ENCODE measurements at regions not wholly inside any gene's neighbourhood (a gene's known extent, or its start where the extent isn't known, plus 50 kb on each side); places are given as distances from the start of the nearest gene placed in this dataset.

DNA sequence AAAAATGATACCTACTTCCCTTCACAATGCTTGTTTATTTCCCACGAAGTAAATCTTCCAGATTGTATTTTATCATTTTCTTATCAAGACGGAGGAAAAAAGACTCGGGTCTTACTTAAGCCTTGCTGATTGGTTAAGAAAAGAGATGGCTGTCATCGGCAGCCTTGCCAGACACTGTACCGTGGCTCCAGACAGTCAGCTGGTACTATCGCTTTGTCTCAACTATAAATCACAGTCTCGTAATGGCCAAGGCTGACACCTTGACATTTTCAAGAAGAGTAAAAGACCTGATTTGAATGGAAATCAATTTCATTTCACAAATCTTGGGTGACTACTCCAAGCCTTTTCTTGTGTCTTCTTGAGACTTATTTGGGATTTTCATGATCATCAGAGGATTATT lies 868.0 kb downstream of the USP25 start:
- DNase-seq = no peak

DNA sequence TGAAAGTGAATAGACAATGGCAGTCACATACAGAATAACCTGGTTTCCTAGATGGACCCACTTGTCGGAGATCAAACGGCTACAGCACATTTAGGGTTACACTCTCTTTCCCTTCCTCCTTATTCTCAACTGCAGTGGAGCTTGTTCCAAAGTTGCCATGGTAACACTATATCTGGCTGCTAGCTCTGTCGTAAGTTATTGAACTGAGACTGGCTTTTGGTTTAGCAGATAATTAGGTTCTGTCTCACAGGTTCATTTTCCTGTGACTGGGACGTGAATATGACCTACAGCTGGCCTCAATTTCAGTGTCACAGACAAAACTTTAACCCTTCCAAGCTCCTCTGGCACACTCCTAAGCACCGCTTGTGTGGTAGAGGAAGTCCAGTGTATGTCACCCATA lies 875.8 kb downstream of the USP25 start:
- DNase-seq = no peak

DNA sequence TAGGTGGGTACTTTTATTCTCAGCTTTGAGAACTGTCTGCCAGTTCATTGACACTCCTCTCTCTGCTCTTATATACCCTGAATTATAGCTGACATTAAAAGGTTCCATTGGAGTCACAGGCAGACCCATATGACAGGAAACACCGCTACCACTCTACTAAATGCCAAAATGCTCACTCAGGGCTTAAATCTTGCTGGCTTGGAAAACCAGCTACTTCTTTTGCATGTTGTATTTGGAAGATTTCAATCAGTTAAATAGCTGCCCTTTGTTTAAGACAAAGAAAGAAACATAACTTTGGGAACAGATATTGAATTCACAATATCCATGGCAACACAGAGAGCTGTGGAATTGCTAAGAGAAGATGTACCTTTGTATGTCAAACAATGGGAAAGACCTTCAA lies 876.5 kb downstream of the USP25 start:
- DNase-seq = no peak

DNA sequence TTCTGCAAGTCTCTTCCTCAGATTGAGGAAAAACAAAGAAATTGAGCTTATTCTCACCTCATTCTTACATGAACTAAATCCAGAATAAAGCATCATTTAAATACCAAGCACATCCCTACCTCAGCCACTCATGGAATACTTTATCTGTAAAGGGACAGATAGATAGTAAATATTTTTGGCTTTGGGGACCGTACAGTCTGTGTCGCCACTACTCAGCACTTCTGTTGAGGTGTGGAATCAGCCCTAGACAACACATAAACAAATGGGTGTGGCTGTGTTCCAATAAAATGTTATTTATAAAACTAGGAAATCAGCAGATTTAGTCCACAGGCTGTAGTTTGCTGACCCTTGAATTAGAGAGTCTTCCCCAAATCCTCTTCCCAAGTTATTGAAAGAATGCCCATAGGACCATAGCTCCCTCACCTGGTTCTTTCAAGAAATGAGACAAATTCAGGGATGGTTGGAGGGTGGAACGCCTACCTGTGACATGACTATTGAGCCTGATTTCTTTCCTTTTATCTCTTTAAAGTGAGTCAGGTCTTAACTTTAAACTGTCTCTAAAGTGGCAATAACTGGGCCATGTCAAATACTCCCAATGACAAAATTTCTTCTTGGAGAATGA lies 878.5 kb downstream of the USP25 start:
- DNase-seq = no peak

DNA sequence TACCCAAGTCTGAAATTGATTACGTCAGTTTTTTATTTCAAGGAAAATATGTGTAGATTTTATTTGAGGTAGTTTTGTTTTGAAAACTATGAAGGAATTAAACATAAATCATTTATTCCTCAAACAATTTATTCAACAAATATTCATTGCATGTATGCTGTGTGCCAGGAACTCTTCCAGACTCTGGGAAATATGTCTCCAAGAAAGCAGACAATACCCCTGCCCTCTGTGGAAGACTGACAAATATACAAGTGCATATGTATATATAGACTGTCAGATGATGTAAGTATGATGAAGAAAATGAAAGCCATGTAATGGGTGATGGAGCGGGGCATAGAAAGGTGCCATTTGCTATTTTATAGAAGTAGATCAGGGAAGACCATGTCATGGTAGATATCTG lies 889.5 kb downstream of the USP25 start:
- DNase-seq = no peak

DNA sequence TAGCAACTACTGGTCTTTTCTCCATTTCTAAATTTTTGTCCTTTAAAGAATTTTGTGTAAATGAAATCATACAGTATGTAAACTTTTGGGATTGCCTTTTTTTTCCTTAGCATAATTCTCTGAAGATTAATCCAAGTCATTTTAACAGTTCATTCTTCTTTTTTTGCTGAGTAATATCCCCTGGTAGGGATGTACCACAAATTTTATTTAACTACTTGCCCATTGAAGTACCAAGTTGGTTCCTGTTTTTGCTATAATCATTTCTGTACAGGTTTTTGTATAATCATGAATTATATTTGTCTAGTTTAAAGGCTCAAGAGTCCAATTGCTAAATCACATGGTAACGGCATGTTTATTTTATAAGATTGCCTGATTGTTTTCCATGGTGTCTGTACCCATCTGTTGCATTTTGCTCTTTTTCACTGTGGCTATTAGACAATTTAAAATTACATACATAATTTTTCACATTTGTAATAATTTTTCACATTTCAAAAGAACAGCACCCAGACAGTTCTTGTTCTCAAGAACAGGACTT lies 891.1 kb downstream of the USP25 start:
- DNase-seq = no peak

DNA sequence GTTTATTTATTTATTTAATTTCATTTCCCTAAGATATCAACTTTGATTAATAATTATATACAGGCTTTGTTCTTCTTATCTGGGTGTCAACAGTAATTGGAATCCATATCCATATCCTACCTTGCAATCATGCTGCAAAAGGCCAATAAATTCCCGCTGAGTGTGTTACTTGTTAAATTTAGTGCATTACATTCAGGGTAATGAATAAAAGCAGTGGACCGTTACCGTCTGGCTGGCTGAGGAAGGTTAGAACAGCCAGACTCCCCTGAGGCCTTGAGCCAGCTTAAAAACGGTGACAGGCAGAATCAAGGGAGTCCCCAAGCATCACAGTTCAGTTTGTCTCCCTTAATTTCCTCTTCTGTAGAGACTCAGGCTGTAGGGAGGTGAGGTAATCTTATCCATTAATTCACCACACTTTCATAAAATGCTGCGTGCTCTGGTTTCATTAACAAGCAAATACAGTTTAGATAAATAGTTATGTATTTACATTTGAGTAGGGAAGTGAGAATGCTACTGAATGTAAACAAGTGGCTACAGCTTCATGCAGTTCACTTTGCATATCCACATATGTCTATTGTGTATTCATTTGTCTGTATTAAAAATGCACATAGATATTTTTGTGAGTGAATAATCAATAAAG lies 888.2 kb upstream of the CXADR start:
- no peak for DNase-seq

DNA sequence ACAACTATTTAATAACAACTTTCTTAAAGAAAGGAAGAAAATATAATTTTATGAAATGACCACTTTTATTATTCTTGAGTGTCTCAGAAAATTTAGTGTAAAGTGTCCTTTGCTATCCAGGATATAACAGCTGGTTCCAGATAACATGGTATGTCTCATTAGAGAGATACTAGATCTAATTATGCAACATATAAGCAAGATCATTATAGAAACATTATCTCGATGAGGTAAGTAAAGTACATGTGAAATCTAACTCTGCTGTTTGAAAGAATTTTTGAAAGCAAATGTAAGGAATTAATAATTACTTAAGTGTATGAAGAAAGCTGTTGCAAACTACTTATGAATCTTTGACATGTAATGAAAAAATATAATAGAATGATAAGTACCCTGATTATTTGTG lies 887.4 kb upstream of the CXADR start:
- DNase-seq = no peak

DNA sequence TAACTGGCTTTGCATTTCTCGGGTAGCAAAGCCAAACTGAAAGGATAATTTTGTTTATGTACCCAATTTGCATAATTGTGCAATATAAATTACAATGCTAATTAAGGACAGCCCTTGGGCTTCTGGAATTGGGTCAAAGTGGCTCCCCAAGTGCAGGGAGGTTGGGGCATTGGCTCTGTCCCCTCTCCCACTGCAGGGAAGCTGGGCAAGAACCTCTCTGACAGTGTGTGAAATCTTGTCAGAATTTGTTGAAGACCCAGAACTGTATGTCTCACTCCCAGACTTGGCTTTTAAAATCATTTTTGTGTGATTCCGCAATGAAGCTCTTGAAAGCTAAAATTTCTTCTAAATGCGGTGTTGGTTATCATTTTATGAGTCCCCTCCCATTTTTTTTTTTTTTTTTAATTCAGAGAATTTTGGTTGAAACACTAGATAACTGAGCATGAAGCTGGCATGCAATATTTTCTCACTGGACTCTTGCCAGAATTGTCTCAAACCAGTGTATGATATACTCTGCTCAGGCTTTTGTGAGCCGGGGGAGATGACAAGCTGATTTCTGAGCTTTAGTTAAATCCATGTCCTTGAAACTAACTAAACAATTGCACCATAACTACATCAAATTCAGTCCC lies 878.9 kb upstream of the CXADR start:
- no peak for DNase-seq

DNA sequence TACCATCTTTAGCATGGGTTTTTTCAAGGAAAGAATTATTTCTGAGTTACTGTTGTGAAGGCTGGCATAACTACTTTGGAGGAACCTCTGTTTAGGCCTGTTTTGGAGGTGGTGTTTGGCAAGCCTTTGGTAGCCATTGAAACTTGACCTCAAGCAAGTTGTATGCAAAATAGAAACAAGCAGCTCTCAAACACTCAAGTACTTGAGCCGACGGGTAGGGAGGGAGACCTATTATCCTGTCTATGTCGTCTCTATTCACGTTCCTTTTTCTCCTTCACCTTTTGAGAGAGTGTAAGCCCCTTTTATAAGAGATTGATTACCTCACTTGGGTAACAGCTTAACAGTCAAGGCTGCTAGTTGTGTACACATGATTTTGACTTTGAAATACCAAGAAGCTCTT lies 878.3 kb upstream of the CXADR start:
- no peak for DNase-seq

DNA sequence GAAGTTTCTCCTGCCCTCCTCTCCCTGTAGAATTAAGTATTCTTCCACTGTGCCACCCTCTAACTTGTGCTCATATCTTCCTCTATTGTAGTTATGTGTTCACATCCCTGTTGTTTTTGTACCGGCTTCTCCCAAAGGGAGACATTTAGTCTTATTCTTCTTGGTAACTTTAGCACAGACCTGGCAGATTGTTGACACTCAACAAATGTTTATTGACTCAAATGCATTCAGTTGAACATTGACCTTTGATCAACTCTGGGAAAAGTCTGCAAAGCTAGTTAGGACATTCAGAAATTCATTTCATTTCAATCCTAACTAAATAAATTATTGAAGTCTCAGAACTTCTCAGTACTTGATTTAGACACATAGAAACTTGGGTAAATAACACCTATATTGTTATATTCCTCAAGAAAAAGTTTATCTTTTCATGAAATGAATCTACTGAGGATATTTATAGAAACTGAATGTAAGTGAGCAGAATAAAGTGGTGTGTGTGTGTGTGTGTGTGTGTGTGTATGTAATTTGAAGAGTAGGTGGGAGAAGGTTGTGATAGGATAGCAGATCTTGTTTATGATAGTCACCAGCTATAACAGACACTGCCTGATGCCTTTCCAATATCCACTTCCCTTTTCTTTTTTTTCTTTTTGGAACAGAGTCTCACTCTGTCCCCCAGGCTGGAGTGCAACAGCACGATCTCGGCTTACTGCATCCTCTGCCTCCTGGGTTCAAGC lies 872.4 kb upstream of the CXADR start:
- DNase-seq = no peak

DNA sequence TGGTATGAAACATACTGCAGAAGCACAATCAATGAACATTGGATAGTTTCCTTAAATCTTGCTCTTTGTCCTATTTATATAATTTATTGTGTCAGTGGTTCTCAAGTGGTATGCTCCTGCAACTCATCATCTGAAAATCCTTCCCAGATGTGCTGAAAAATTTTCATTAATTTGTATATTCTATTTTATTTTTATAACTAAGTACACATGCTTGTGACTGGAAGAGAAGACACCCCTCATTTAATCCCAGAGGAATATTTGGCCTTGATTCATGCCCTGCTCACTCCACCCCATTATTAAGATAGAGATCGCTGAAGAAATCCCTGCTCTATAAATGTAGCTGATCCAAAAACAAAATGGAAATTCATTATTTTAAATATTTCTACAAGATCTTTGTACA lies 870.5 kb upstream of the CXADR start:
- no peak for DNase-seq

DNA sequence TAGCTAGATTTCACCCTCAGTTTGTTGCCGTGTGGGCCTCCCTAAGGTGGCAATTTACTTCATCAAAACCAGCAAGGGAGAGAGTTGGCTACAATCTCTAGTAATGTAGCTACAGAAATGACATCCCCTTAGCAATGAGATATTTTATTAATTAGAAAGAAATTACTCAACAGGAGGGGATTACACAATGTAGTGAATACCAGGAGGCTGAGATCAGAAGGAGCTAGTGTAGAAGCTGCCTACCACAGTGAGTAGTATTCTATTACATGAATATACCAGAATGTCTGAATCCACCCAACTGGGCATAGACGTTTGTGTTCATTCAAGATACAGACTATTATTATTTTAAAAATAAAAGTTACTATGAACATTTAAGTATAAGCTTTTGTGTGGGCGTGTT lies 868.2 kb upstream of the CXADR start:
- DNase-seq = no peak

DNA sequence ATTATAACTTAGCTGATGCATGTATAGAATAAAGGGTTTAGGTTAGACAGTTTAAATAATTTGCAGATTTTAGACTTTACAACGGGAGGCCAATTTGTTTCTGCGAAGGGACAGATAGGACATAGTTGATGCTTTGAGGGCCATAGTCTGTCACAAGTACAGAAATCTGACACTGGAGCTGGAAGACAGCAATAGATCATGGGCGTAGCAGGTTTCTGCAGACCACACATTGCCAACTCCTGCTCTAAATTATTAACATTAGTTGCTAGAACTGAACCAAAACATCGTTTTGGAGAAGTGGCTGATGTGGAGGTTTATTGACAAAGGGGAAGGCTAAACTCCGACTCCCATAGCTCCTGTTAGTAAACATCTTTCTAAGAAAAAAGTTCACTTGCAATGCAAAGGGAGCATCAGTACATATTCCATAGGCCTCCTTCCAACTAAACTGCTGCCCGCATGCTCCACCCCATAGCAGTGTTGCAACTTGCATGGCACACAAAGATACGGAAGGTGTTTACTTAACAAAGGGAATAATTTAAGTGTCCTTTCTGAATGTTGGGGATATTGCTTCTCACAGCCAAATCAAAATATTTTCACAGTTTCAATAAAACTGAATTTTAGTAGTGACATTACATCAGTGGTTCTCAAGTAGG lies 862.0 kb upstream of the CXADR start:
- DNase-seq = no peak

DNA sequence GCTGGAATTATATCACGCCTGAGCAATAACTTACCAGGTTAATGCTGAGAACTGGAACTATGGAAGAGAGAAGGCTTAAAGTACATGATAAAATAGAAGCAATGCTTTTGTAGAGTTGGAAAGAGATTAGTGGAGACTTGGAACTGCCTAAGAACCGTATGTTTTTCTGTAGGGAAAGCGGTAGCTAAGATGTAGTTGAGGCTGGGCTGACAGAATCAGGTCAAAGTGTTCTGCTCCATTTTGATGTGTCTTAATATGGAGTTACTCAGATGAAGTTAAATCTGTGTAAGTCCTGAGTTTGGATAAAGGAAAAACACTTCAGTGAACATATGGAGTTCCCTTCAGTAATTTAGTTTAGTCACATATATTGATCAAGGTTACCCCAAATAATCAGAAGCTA lies 860.9 kb upstream of the CXADR start:
- DNase-seq = no peak

DNA sequence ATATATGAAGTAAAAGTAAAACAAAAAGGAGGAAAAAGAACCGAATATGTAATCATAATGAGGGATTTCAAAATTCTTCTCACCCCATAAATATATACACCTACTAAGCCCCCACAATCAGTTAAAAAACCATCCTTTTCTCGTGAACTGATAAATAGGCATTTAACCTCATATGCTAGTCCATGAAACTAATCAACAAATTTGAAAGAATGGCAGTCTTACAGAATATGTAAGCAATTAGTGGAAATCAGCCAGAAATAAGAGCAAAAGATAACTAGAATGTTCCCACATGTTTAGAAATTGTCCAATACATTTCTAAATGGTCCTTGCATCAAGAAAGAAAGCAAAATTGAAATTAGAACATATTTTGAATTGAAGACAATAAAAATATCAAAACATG lies 849.4 kb upstream of the CXADR start:
- no peak for DNase-seq

DNA sequence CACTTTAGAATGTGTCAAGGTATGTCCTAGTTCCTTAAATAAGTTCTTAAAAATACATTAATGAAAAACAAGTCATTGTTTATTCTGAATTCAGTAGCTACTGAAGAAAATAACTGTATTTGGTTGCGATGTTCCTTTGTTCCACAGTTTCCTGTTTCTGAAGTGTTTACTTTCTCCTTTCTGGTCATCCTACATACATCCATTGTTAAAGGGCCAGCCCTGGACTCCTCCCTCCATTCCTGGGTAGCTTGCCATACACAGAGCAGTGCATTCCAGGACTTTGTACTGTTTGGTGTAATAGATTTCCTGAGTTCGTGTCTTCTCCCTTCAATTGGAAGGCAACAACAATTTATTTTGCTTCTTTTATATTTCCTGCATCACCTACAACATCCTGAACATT lies 845.4 kb upstream of the CXADR start:
- DNase-seq = no peak

DNA sequence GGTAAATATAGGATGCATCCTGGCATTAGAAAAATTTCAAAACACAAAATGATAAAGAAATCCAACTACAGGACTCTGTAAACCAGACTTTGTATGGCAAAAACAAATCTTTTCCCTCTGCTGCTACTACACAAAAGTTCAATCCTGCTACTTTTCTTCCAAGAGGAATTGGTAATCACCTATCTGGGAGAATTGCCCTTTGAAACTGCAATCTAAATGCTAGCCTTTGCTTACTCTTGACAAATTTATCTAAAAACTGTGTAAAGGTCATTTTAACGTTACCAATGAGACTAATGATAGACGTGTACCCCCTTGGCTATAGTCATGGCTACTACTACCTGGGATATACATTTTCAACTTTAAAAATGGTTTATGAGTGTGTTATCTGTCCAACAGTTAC lies 837.9 kb upstream of the CXADR start:
- DNase-seq = no peak

DNA sequence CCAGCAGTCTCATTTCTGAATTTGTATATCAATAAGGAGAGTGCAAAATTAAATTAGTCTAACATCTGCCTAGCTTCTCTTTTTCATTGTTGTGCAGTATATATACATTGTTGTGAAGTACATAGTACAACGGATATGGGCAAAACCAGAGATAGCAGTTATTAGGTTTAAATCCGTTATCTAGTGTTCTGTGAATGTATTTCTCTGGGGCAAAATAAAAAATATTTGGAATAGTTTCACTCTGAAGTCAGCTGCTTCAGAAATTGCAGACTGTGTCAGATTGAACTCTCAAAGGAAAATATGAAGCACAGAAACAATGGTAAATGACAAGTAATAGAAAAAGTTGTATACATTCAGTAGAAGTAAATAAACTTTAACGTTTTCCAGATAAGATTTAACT lies 836.5 kb upstream of the CXADR start:
- DNase-seq = no peak

DNA sequence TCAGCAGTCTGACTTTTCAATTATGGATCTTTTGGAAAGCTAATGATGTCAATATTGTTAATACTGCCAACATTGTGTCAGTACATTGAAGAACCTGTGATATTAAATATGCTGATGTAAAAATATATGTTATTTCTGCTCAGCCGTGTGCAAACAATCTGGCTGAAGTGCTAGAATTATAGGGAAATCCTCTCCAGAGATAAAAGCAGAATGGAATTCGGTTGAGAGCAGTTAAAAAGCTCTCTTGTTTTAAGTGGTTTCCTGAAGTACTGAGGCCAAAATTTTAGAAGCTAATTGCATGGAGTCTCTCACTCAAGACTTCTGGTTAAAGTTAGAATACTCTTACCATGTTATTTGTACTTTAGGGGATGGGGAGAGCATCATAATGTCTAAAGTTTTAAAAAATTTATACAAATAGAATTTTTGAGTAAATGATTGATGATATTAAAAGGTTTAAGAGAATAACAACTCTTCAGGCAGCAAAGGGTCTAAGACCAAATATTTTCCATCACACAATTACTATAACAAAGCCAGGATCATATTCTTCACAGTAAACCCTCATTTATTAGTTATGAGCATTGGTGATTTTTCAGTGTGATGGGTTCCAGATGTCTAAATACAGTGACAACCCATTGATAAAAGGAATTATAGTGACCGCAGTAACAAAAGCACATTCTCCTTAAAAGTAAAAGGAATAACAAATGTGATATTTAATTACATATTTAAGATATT lies 834.2 kb upstream of the CXADR start:
- no peak for DNase-seq

DNA sequence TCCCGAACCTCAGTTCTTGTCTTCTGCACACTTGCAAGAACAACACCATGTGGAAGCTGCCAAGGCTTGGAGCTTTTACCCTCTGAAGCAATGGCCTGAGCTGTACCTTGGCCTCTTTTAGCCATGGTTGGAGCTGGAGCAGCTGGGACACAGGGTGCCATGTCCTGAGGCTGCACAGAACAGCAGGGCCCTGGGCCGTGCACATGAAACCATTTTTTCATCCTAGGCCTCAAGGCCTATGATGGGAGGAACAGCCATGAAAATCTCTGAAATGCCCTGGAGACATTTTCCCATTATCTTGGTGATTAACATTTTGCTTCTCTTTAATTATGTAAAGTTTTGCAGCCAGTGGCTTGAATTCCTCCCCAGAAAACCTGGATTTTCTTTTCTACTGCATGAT lies 817.8 kb upstream of the CXADR start:
- no peak for DNase-seq

DNA sequence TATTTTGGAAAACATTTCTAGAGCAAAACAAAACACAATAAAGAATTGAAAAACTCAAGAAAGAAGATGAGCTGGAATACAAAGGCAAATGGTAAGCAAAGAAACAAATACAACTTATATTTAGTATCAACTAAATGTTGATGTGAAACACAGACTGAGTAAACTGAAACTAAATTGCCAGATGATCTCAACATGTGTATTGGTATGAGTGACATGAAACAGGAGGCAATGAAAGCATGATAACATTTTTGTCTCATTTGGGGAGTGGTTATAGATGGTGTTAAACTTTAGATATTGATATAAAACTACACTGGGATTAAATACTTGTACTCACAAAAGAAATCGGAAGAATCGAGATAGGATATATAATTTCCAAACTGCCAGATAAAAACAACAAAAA lies 805.6 kb upstream of the CXADR start:
- DNase-seq = no peak
